BLaER1 treated with 17β-estradiol and CSF1 and Interleukin-3, amounts not matched to agents 10 nM and 100 nM (cell line): ENCODE measurements at regions not wholly inside any gene's neighbourhood (a gene's known extent, or its start where the extent isn't known, plus 50 kb on each side); places are given as distances from the start of the nearest gene placed in this dataset.

Experiments used
- H3K27ac ChIP-seq, 11 experiments: shearing (Covaris generic); formaldehyde crosslinking; 2 replicates each; pipeline ENCODE4 v1.8.1; 2022
- H3K27me3 ChIP-seq, 11 experiments: shearing (Covaris generic); formaldehyde crosslinking; 2 replicates each; pipeline ENCODE4 v1.8.1; 2022
- H3K36me3 ChIP-seq, 11 experiments: shearing (Covaris generic); formaldehyde crosslinking; 2 replicates each; pipeline ENCODE4 v1.8.1; 2022
- H3K4me1 ChIP-seq, 10 experiments: shearing (Covaris generic); formaldehyde crosslinking; 2 replicates each; pipeline ENCODE4 v1.8.1; 2022
- H3K4me2 ChIP-seq, 11 experiments: shearing (Covaris generic); formaldehyde crosslinking; 2 replicates each; pipeline ENCODE4 v1.8.1; 2022
- H3K4me3 ChIP-seq, 10 experiments: shearing (Covaris generic); formaldehyde crosslinking; 2 replicates each; pipeline ENCODE4 v1.8.1; 2022
- H3K9ac ChIP-seq, 11 experiments: shearing (Covaris generic); formaldehyde crosslinking; 2 replicates each; pipeline ENCODE4 v1.8.1; 2022
- H3K9me3 ChIP-seq, 11 experiments: shearing (Covaris generic); formaldehyde crosslinking; replicated peaks in 1 of 11; 2 replicates each; pipeline ENCODE4 v1.8.1; 2022
- H4K20me1 ChIP-seq, 11 experiments: shearing (Covaris generic); formaldehyde crosslinking; 2 replicates each; pipeline ENCODE4 v1.8.1; 2022
- Cebpa-rat ChIP-seq, 11 experiments: shearing (Covaris generic); IDR thresholded peaks; 2 replicates each; pipeline ENCODE4 v1.8.1; 2022

- Histone ChIP-seq H3K27ac (no peak overlapping the region), H3K9ac (no peak overlapping the region)
These were observed 78.4 kb upstream of the ITGA1 start for GRCh38 chr5:52709167-52709925.

GRCh38 chr5:52710310-52710971 is 77.3 kb upstream of the ITGA1 start:
- Histone ChIP-seq H3K36me3 (no peaks in the 10 kb centered on the region), H3K9ac (no peak overlapping the region), H3K4me3 (no peak overlapping the region), H3K4me1 (peaks cover 24 to 50% (median 36%) of the 10 kb centered on the region in 10 experiments), H3K4me2 (peak overlapping the region in 4 of 11 experiments; percentile 1 to 19 (median 6); a peak in 3 of 22 replicates), H4K20me1 (no peaks in the 10 kb centered on the region), H3K27ac (no peak overlapping the region), H3K27me3 (no peaks in the 10 kb centered on the region), H3K9me3 (no peaks in the 10 kb centered on the region; a peak in 1 of 22 replicates)
- no peak for TF ChIP-seq Cebpa-rat (IDR thresholded peaks at IDR 0.05)

More at GRCh38 chr5:52709167-52709925, 78.4 kb upstream of the ITGA1 start:
- Histone ChIP-seq H3K9me3 (no peaks in the 10 kb centered on the region), H3K4me2 (peak overlapping the region in 10 of 11 experiments; percentile 9 to 57 (median 33); a peak in 16 of 22 replicates), H3K27me3 (no peaks in the 10 kb centered on the region), H3K4me1 (peaks cover 28 to 61% (median 40%) of the 10 kb centered on the region in 10 experiments), H4K20me1 (no peaks in the 10 kb centered on the region), H3K4me3 (no peak overlapping the region), H3K36me3 (no peaks in the 10 kb centered on the region)
- peak in 1 of 11 experiments; percentile 43; a peak in 1 of 22 replicates for TF ChIP-seq Cebpa-rat (IDR thresholded peaks at IDR 0.05)

- Histone ChIP-seq H3K9me3 (no peaks in the 10 kb centered on the region; a peak in 1 of 22 replicates), H3K4me3 (no peak overlapping the region), H3K9ac (no peak overlapping the region), H3K36me3 (no peaks in the 10 kb centered on the region), H4K20me1 (no peaks in the 10 kb centered on the region), H3K4me1 (peaks cover 18 to 44% (median 30%) of the 10 kb centered on the region in 10 experiments), H3K27ac (no peak overlapping the region), H3K27me3 (no peaks in the 10 kb centered on the region), H3K4me2 (peak overlapping the region in 3 of 11 experiments; percentile 1 to 19 (median 3); a peak in 2 of 22 replicates)
- no peak for TF ChIP-seq Cebpa-rat (IDR thresholded peaks at IDR 0.05)
These were observed 76.6 kb upstream of the ITGA1 start for GRCh38 chr5:52710972-52711596.

- TF ChIP-seq Cebpa-rat (IDR thresholded peaks at IDR 0.05) = no peak
- no peak overlapping the region for H3K4me3 ChIP-seq
- no peak overlapping the region for H3K9ac ChIP-seq
- H4K20me1 ChIP-seq = no peaks in the 10 kb centered on the region
- no peaks in the 10 kb centered on the region for H3K36me3 ChIP-seq
- H3K27me3 ChIP-seq = no peaks in the 10 kb centered on the region
- no peak overlapping the region for H3K4me2 ChIP-seq
- peaks cover 9 to 31% (median 20%) of the 10 kb centered on the region in 10 experiments for H3K4me1 ChIP-seq
- H3K27ac ChIP-seq = no peak overlapping the region
- peaks cover 0 to 9% (median 0%) of the 10 kb centered on the region in 11 experiments; a peak in 5 of 22 replicates for H3K9me3 ChIP-seq
These were observed 75.4 kb upstream of the ITGA1 start for GRCh38 chr5:52712354-52712753.

GRCh38 chr5:52725065-52725746 is 62.5 kb upstream of the ITGA1 start:
- H3K27me3 ChIP-seq = no peaks in the 10 kb centered on the region
- peaks cover 0 to 26% (median 19%) of the 10 kb centered on the region in 10 experiments; a peak in 18 of 20 replicates for H3K4me1 ChIP-seq
- no peaks in the 10 kb centered on the region for H3K36me3 ChIP-seq
- no peaks in the 10 kb centered on the region for H4K20me1 ChIP-seq
- H3K4me2 ChIP-seq = peak overlapping the region in 10 of 11 experiments; percentile 23 to 68 (median 56); a peak in 20 of 22 replicates
- TF ChIP-seq Cebpa-rat (IDR thresholded peaks at IDR 0.05) = peak in 2 of 11 experiments; percentile 33 to 58; a peak in 3 of 22 replicates
- H3K9me3 ChIP-seq = peaks cover 0 to 6% (median 0%) of the 10 kb centered on the region in 11 experiments; a peak in 1 of 22 replicates
- H3K9ac ChIP-seq = no peak overlapping the region
- H3K27ac ChIP-seq = peak overlapping the region in 4 of 11 experiments; percentile 2 to 67 (median 9); a peak in 6 of 22 replicates
- H3K4me3 ChIP-seq = no peak overlapping the region

GRCh38 chr5:52725808-52726207 is 61.9 kb upstream of the ITGA1 start:
- H3K9me3 ChIP-seq = peaks cover 0 to 6% (median 2%) of the 10 kb centered on the region in 11 experiments; a peak in 9 of 22 replicates
- H3K27ac ChIP-seq = peak overlapping the region in 3 of 11 experiments; percentile 26 to 48 (median 31); a peak in 3 of 22 replicates
- peaks cover 0 to 26% (median 19%) of the 10 kb centered on the region in 10 experiments; a peak in 18 of 20 replicates for H3K4me1 ChIP-seq
- TF ChIP-seq Cebpa-rat (IDR thresholded peaks at IDR 0.05) = no peak
- H3K4me3 ChIP-seq = no peak overlapping the region
- no peaks in the 10 kb centered on the region for H3K27me3 ChIP-seq
- no peak overlapping the region for H3K9ac ChIP-seq
- peak overlapping the region in 10 of 11 experiments; percentile 23 to 68 (median 56); a peak in 20 of 22 replicates for H3K4me2 ChIP-seq
- no peaks in the 10 kb centered on the region for H3K36me3 ChIP-seq
- no peaks in the 10 kb centered on the region for H4K20me1 ChIP-seq

- H3K4me1 ChIP-seq = peaks cover 0 to 26% (median 19%) of the 10 kb centered on the region in 10 experiments; a peak in 18 of 20 replicates
- no peak overlapping the region for H3K4me2 ChIP-seq
- peaks cover 0 to 13% (median 6%) of the 10 kb centered on the region in 11 experiments; a peak in 10 of 22 replicates for H3K9me3 ChIP-seq
- no peaks in the 10 kb centered on the region for H3K36me3 ChIP-seq
- TF ChIP-seq Cebpa-rat (IDR thresholded peaks at IDR 0.05) = no peak
- H3K9ac ChIP-seq = no peak overlapping the region
- no peaks in the 10 kb centered on the region for H3K27me3 ChIP-seq
- H4K20me1 ChIP-seq = no peaks in the 10 kb centered on the region
- no peak overlapping the region for H3K4me3 ChIP-seq
- no peak overlapping the region for H3K27ac ChIP-seq
These were observed 60.7 kb upstream of the ITGA1 start for GRCh38 chr5:52727020-52727419.

- no peak for TF ChIP-seq Cebpa-rat (IDR thresholded peaks at IDR 0.05)
- Histone ChIP-seq H4K20me1 (no peaks in the 10 kb centered on the region), H3K4me1 (peaks cover 0 to 26% (median 19%) of the 10 kb centered on the region in 10 experiments; a peak in 18 of 20 replicates), H3K36me3 (no peaks in the 10 kb centered on the region), H3K4me3 (no peak overlapping the region), H3K27ac (no peak overlapping the region), H3K27me3 (no peaks in the 10 kb centered on the region), H3K9me3 (peaks cover 0 to 14% (median 6%) of the 10 kb centered on the region in 11 experiments; a peak in 10 of 22 replicates), H3K9ac (no peak overlapping the region), H3K4me2 (no peak overlapping the region)
These were observed 60.1 kb upstream of the ITGA1 start for GRCh38 chr5:52727576-52727975.
